H9 (cell line): ENCODE measurements at regions not wholly inside any gene's neighbourhood (a gene's known extent, or its start where the extent isn't known, plus 50 kb on each side); places are given as distances from the start of the nearest gene placed in this dataset.

Source experiments
- DNase-seq: peaks from one replicate; pipeline ENCODE4 v3.0.0-alpha.2; 2017
- H2AFZ ChIP-seq: one replicate; pipeline ENCODE4 v1.6.1; 2013; ENCODE audit warnings: mild to moderate bottlenecking, low read length, control low read depth, moderate library complexity
- H2AK5ac ChIP-seq: 2 replicates; pipeline ENCODE4 v1.6.1; 2013; ENCODE audit warnings: low read length, control low read depth, mixed read lengths; ENCODE audit not compliant: insufficient read length
- H2BK120ac ChIP-seq: one replicate; pipeline ENCODE4 v1.6.1; 2013; ENCODE audit warnings: low read depth, mild to moderate bottlenecking, low read length, control low read depth, inconsistent platforms; ENCODE audit not compliant: poor library complexity, severe bottlenecking
- H2BK12ac ChIP-seq: 2 replicates; pipeline ENCODE4 v1.6.1; 2013; ENCODE audit warnings: low read length, control low read depth, mixed read lengths, low read depth; ENCODE audit not compliant: insufficient read length
- H2BK15ac ChIP-seq: 2 replicates; pipeline ENCODE4 v1.6.1; 2013; ENCODE audit warnings: low read depth, low read length, control low read depth
- H2BK20ac ChIP-seq: one replicate; pipeline ENCODE4 v1.6.1; 2013; ENCODE audit warnings: low read depth, mild to moderate bottlenecking, low read length, control low read depth, inconsistent platforms; ENCODE audit not compliant: poor library complexity, severe bottlenecking
- H2BK5ac ChIP-seq: 2 replicates; pipeline ENCODE4 v1.6.1; 2013; ENCODE audit warnings: low read length, control low read depth, mixed read lengths; ENCODE audit not compliant: insufficient read length
- H3K14ac ChIP-seq: 2 replicates; pipeline ENCODE4 v1.6.1; 2013; ENCODE audit warnings: low read length, control low read depth; ENCODE audit not compliant: insufficient read depth
- H3K18ac ChIP-seq: 2 replicates; pipeline ENCODE4 v1.6.1; 2013; ENCODE audit warnings: low read depth, mild to moderate bottlenecking, mixed read lengths, low read length, control low read depth; ENCODE audit not compliant: insufficient read length
- H3K23ac ChIP-seq: 2 replicates; pipeline ENCODE4 v1.6.1; 2013; ENCODE audit warnings: low read length, control low read depth, mixed read lengths, low read depth; ENCODE audit not compliant: insufficient read length
- H3K23me2 ChIP-seq: 2 replicates; pipeline ENCODE4 v1.6.1; 2013; ENCODE audit warnings: low read depth, mild to moderate bottlenecking, mixed read lengths, low read length, control low read depth; ENCODE audit not compliant: insufficient read length, poor library complexity, severe bottlenecking
- H3K27ac ChIP-seq: 2 replicates; pipeline ENCODE4 v1.5.1; 2013; ENCODE audit warnings: low read length, control low read depth, mixed read lengths, low read depth; ENCODE audit not compliant: insufficient read length
- H3K27me3 ChIP-seq: 2 replicates; pipeline ENCODE4 v1.6.1; 2013; ENCODE audit warnings: low read length, control low read depth, inconsistent platforms; ENCODE audit not compliant: insufficient read depth
- H3K4ac ChIP-seq: 2 replicates; pipeline ENCODE4 v1.6.1; 2013; ENCODE audit warnings: low read depth, mild to moderate bottlenecking, control low read depth, inconsistent platforms, low read length, moderate library complexity
- H3K4me1 ChIP-seq: 2 replicates; pipeline ENCODE4 v1.6.1; 2013; ENCODE audit warnings: low read length, control low read depth, inconsistent platforms; ENCODE audit not compliant: insufficient read depth
- H3K4me2 ChIP-seq: 2 replicates; pipeline ENCODE4 v1.6.1; 2013; ENCODE audit warnings: low read length, control low read depth, mixed read lengths; ENCODE audit not compliant: insufficient read length, insufficient read depth
- H3K56ac ChIP-seq: 2 replicates; pipeline ENCODE4 v1.6.1; 2013; ENCODE audit warnings: low read depth, mild to moderate bottlenecking, mixed read lengths, low read length, control low read depth; ENCODE audit not compliant: insufficient read length
- H3K79me1 ChIP-seq: 2 replicates; pipeline ENCODE4 v1.6.1; 2013; ENCODE audit warnings: low read depth, mild to moderate bottlenecking, moderate library complexity, low read length, control low read depth, inconsistent platforms; ENCODE audit not compliant: insufficient read depth, poor library complexity, severe bottlenecking
- H3K79me2 ChIP-seq: 2 replicates; pipeline ENCODE4 v1.6.1; 2013; ENCODE audit warnings: low read length, control low read depth, inconsistent platforms; ENCODE audit not compliant: insufficient read depth
- H3K9ac ChIP-seq: 2 replicates; pipeline ENCODE4 v1.6.1; 2013; ENCODE audit warnings: low read length, control low read depth, mixed read lengths; ENCODE audit not compliant: insufficient read length; ENCODE audit errors: extremely low read depth
- H3K9me3 ChIP-seq: one replicate; pipeline ENCODE4 v1.6.1; 2013; ENCODE audit warnings: low read depth, low read length, inconsistent platforms; ENCODE audit not compliant: control insufficient read depth
- H3T11ph ChIP-seq: one replicate; pipeline ENCODE4 v1.6.1; 2013; ENCODE audit warnings: mild to moderate bottlenecking, low read length, control low read depth, inconsistent platforms
- H4K20me1 ChIP-seq: one replicate; pipeline ENCODE4 v1.6.1; 2013; ENCODE audit not compliant: control insufficient read depth, insufficient read length, insufficient read depth
- H4K5ac ChIP-seq: 2 replicates; pipeline ENCODE4 v1.6.1; 2013; ENCODE audit warnings: low read depth, mild to moderate bottlenecking, mixed read lengths, low read length, control low read depth; ENCODE audit not compliant: insufficient read length
- H4K8ac ChIP-seq: replicated peaks from 2 replicates; pipeline ENCODE4 v1.6.1; 2013; ENCODE audit warnings: low read length, control low read depth, mixed read lengths, low read depth; ENCODE audit not compliant: insufficient read length
- H4K91ac ChIP-seq: 2 replicates; pipeline ENCODE4 v1.6.1; 2013; ENCODE audit warnings: low read depth, mild to moderate bottlenecking, moderate library complexity, mixed read lengths, low read length, control low read depth; ENCODE audit not compliant: insufficient read length
- H3K27ac Mint-ChIP-seq, 3 experiments: 2 replicates in 2 of 3; 3 replicates in 1 of 3; pipeline ENCODE4 v1.8.0; 2020 to 2021; ENCODE audit warnings: mixed read lengths in 3 of 3, mild to moderate bottlenecking in 1 of 3, moderate library complexity in 1 of 3
- H3K27me3 Mint-ChIP-seq: 2 replicates; pipeline ENCODE4 v1.8.0; 2021; ENCODE audit warnings: low read depth, mild to moderate bottlenecking, moderate library complexity, mixed read lengths
- H3K36me3 Mint-ChIP-seq, 3 experiments: 2 replicates in 2 of 3; 3 replicates in 1 of 3; pipeline ENCODE4 v1.8.0; 2020 to 2021; ENCODE audit warnings: low read depth in 3 of 3, mixed read lengths in 3 of 3; ENCODE audit not compliant: insufficient read depth in 1 of 3
- H3K4me1 Mint-ChIP-seq, 2 experiments: 2 replicates each; pipeline ENCODE4 v1.8.0; 2020; ENCODE audit warnings: mixed read lengths in 2 of 2
- H3K4me3 Mint-ChIP-seq, 2 experiments: 2 replicates in 1 of 2; 3 replicates in 1 of 2; pipeline ENCODE4 v1.8.0; 2020 to 2021; ENCODE audit warnings: mild to moderate bottlenecking in 2 of 2, mixed read lengths in 2 of 2, moderate library complexity in 1 of 2
- H3K9me3 Mint-ChIP-seq, 2 experiments: 2 replicates in 1 of 2; 3 replicates in 1 of 2; pipeline ENCODE4 v1.8.0; 2020; ENCODE audit warnings: mild to moderate bottlenecking in 2 of 2, mixed read lengths in 2 of 2, moderate library complexity in 1 of 2
- CTCF ChIP-seq: fragments of 200-600 bp; sonication (generic); conservative IDR thresholded peaks from 3 replicates; pipeline ENCODE4 v1.8.0; 2021; ENCODE audit warnings: antibody characterized with exemption, mild to moderate bottlenecking
- WGBS: extraction: QIAGEN DNeasy Blood & Tissue Kit; methylation state at CpG from one replicate; pipeline ENCODE4 v1.1.7; 2013; ENCODE audit warnings: missing lambda C conversion rate, low lambda C conversion rate, mixed read lengths; ENCODE audit not compliant: insufficient read length; ENCODE audit errors: extremely low coverage; 5-methylcytosine and 5-hydroxymethylcytosine counted together

- Histone ChIP-seq H3K23ac (no peak overlapping the region), H3K18ac (no peak overlapping the region), H2BK120ac (no peak overlapping the region), H4K8ac (no peak overlapping the region), H3K14ac (no peak overlapping the region), H3K9me3 (no peaks in the 10 kb centered on the region), H3K4ac (no peak overlapping the region), H3K23me2 (no peaks in the 10 kb centered on the region), H4K5ac (no peak overlapping the region), H4K91ac (no peak overlapping the region), H2BK5ac (no peak overlapping the region), H3K4me1 (no peaks in the 10 kb centered on the region), H2AFZ (no peak overlapping the region), H3K79me1 (no peaks in the 10 kb centered on the region), H2BK12ac (no peak overlapping the region), H3K4me2 (no peak overlapping the region), H2BK15ac (no peak overlapping the region), H3K79me2 (no peaks in the 10 kb centered on the region), H3T11ph (no peak overlapping the region), H3K27ac (no peak overlapping the region), H3K9ac (no peak overlapping the region), H4K20me1 (no peaks in the 10 kb centered on the region), H3K27me3 (no peaks in the 10 kb centered on the region), H3K56ac (no peak overlapping the region), H2BK20ac (no peak overlapping the region), H2AK5ac (no peak overlapping the region)
- no peaks in the 10 kb centered on the region for H3K36me3 Mint-ChIP-seq
- H3K27me3 Mint-ChIP-seq, result no peaks in the 10 kb centered on the region; the same call in 1 of the 2 replicates
- DNase-seq, result no peak
- H3K27ac Mint-ChIP-seq, result peak overlapping the region in 1 of 3 experiments; percentile 9; a peak in 1 of 7 replicates
- peaks cover 0 to 6% of the 10 kb centered on the region in 2 experiments; a peak in 2 of 4 replicates for H3K4me1 Mint-ChIP-seq
- no CpG with 5 or more reads among the region's 4 CpGs for WGBS
- no peak for TF ChIP-seq CTCF
- H3K4me3 Mint-ChIP-seq, result no peak overlapping the region
- H3K9me3 Mint-ChIP-seq, result peaks cover 0 to under 1% of the 10 kb centered on the region in 2 experiments; a peak in 2 of 5 replicates
These were observed 91.3 kb upstream of the ATP10A start for GRCh38 chr15:25954398-25954797.
